Prostate gland (tissue), 2 donors: ENCODE measurements at regions not wholly inside any gene's neighbourhood (a gene's known extent, or its start where the extent isn't known, plus 50 kb on each side); places are given as distances from the start of the nearest gene placed in this dataset.
"Not testable (repeated sequence)": the region's sequence is repeated elsewhere in the genome, so short reads cannot be mapped to it uniquely, and the experiment has no call there.

Experiments used
- DNase-seq: peaks from one replicate; pipeline ENCODE4 v3.0.0-alpha.2; 2019; ENCODE audit warnings: low spot score
- H3K27ac ChIP-seq, 2 donors: fragments of 200-600 bp; sonication (generic); 2 replicates each; pipeline ENCODE4 v1.5.1; 2017 to 2019
- H3K27me3 ChIP-seq: fragments of 200-600 bp; sonication (generic); replicated peaks from 2 replicates; pipeline ENCODE4 v1.5.1; 2019; ENCODE audit not compliant: insufficient read depth
- H3K36me3 ChIP-seq, 2 donors: fragments of 200-600 bp; sonication (generic); 1 replicate in 1 of 2; 2 replicates in 1 of 2; pipeline versions ENCODE4 v1.5.1 to v1.8.1; 2017 to 2019
- H3K4me1 ChIP-seq: fragments of 200-600 bp; sonication (generic); replicated peaks from 2 replicates; pipeline ENCODE4 v1.5.1; 2019
- H3K4me3 ChIP-seq, 2 donors: fragments of 200-600 bp; sonication (generic); 2 replicates each; pipeline ENCODE4 v1.5.1; 2017 to 2019
- H3K9me3 ChIP-seq: fragments of 200-600 bp; sonication (generic); 2 replicates; pipeline ENCODE4 v1.5.1; 2017
- POLR2A ChIP-seq: fragments of 450-650 bp; IDR thresholded peaks from one replicate; pipeline ENCODE4 v1.6.1; 2016; ENCODE audit warnings: antibody characterized with exemption, mild to moderate bottlenecking
- POLR2AphosphoS5 ChIP-seq: sonication (generic); formaldehyde crosslinking; IDR thresholded peaks from one replicate; pipeline ENCODE4 v1.6.1; 2017; ENCODE audit warnings: antibody characterized with exemption
- WGBS: methylation state at CpG from one replicate; pipeline ENCODE4 v1.1.5; 2018; 5-methylcytosine and 5-hydroxymethylcytosine counted together
- intact Hi-C: fragments of 100-400 bp; cut with DNase I; formaldehyde crosslinking; loops from one replicate; pipeline ENCODE4 v1.14.2; 2022
- TF ChIP-seq, protein P1 (sequence below), 4 experiments: fragments of 200-600 bp in 2 of 4; fragments of 450-650 bp in 2 of 4; sonication (generic) in 2 of 4; IDR thresholded peaks; 1 replicate in 3 of 4; 2 replicates in 1 of 4; pipeline ENCODE4 v1.5.1; 2016 to 2019; ENCODE audit warnings: antibody characterized with exemption in 4 of 4, mild to moderate bottlenecking in 2 of 4, moderate library complexity in 2 of 4

DNA sequence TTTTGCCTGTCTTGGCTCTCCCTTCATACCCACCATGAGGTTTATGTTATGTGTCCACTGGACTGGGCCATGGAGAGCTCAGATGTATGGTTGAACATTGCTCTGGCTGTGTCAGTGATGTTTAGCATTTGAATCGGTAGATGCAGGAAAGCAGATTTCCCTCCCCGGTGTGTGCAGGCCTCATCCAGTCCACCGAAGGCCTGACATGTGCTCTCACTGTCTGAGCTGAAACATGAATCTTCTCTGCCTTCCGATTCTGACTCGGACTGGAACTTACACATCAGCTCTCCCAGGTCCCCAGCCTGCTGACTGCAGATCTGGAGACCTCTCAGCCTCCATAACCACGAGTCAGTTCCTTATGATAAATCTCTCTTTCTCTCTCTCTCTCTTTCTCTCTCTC lies 72.4 kb upstream of the SLC66A3 start:
- DNase-seq = no peak
- no peaks in the 10 kb centered on the region for H3K4me1 ChIP-seq
- H3K36me3 ChIP-seq = no peaks in the 10 kb centered on the region
- intact Hi-C loops = no loop called here
- no peaks in the 10 kb centered on the region for H3K27me3 ChIP-seq
- TF ChIP-seq, protein P1, sequence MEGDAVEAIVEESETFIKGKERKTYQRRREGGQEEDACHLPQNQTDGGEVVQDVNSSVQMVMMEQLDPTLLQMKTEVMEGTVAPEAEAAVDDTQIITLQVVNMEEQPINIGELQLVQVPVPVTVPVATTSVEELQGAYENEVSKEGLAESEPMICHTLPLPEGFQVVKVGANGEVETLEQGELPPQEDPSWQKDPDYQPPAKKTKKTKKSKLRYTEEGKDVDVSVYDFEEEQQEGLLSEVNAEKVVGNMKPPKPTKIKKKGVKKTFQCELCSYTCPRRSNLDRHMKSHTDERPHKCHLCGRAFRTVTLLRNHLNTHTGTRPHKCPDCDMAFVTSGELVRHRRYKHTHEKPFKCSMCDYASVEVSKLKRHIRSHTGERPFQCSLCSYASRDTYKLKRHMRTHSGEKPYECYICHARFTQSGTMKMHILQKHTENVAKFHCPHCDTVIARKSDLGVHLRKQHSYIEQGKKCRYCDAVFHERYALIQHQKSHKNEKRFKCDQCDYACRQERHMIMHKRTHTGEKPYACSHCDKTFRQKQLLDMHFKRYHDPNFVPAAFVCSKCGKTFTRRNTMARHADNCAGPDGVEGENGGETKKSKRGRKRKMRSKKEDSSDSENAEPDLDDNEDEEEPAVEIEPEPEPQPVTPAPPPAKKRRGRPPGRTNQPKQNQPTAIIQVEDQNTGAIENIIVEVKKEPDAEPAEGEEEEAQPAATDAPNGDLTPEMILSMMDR (IDR thresholded peaks at IDR 0.05) = no peak
- TF ChIP-seq POLR2AphosphoS5 (no peak), POLR2A (no peak)
- H3K27ac ChIP-seq = no peak overlapping the region
- no peak overlapping the region for H3K4me3 ChIP-seq
- H3K9me3 ChIP-seq = no peaks in the 10 kb centered on the region
- WGBS = 93% methylated on average over 6 of the region's 6 CpGs

DNA sequence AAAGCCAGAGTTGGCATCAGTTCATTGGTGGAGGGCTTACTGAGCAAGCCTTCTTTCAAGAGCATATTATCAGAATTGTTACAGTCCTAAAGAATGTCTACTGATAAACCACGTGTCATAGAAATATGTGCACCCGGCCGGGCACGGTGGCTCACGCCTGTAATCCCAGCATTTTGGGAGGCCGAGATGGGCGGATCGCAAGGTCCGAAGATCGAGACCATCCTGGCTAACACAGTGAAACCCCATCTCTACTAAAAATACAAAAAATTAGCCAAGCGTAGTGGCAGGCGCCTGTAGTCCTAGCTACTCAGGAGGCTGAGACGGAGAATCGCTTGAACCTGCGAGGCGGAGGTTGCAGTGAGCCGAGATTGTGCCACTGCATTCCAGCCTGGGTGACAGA lies 66.4 kb upstream of the SLC66A3 start:
- H3K36me3 ChIP-seq, H3K27ac ChIP-seq, H3K27me3 ChIP-seq, H3K9me3 ChIP-seq, intact Hi-C loops, H3K4me3 ChIP-seq, DNase-seq, H3K4me1 ChIP-seq: not testable (repeated sequence)
- WGBS = 92% methylated on average over 17 of the region's 17 CpGs

DNA sequence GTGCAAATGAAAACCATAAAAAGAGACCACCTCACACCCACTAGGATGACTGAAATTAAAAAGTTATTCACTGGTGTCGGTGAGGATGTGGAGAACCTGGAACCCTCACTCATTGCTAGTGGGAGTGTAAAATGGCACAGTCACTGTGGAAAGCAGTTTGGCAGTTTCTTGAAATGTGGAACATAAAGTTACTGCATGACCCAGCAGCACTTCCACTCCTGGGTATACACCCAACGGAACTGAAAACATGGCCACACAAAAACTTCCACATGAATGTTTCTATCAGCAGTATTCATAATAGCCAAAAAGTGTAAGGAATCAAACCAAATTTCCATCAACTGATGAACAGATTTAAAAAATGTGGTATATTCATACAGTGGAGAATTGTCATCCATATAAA lies 65.1 kb upstream of the SLC66A3 start:
- Histone ChIP-seq H3K27me3 (no peaks in the 10 kb centered on the region), H3K36me3 (no peaks in the 10 kb centered on the region)
- no peak for DNase-seq

DNA sequence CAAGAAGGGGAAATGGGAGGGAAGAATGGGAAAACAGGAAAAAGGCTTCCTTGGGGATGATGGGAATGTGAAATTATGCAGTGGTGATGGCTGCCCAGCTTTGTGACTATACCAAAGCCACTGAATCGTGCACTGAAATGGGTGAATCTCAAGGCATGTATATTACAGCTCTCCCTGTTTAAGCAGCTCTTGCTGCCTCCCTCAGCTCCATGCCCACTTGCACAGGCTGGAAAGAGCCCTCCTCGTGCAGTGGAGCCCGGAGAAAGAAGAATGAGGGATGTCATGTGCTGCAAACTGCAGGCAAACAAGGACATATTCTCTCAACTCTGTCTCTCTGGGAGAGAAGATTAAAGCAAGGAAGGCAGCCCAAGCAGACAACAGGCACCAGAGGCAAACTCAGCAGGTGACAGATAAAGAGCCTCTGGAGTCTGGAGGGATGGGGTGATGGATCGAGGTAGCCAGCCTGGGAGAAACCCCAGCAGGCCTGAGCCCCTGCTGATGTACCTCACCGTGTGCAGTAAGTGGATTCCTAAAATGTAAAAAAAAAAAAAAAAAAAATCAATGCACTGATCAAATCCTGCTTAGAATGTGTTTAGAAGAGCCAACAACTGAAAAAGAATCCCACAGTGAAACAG lies 62.4 kb upstream of the SLC66A3 start:
- WGBS = 61% methylated on average over 5 of the region's 5 CpGs
- Histone ChIP-seq H3K36me3 (no peaks in the 10 kb centered on the region), H3K27me3 (no peaks in the 10 kb centered on the region), H3K4me1 (no peaks in the 10 kb centered on the region), H3K9me3 (no peaks in the 10 kb centered on the region), H3K4me3 (no peak overlapping the region), H3K27ac (no peak overlapping the region)
- no peak for TF ChIP-seq POLR2AphosphoS5
- TF ChIP-seq POLR2A = no peak
- TF ChIP-seq, protein P1 (IDR thresholded peaks at IDR 0.05) = no peak
- no peak for DNase-seq
- intact Hi-C loops = no loop called here

More for the DNA sequence above, 65.1 kb upstream of the SLC66A3 start:
- no peaks in the 10 kb centered on the region for H3K4me1 ChIP-seq
- no peaks in the 10 kb centered on the region for H3K9me3 ChIP-seq
- TF ChIP-seq POLR2A (no peak), POLR2AphosphoS5 (no peak)
- TF ChIP-seq, protein P1 (IDR thresholded peaks at IDR 0.05) = no peak
- H3K4me3 ChIP-seq = no peak overlapping the region
- intact Hi-C loops = no loop called here
- WGBS = 87% methylated on average over 2 of the region's 2 CpGs
- no peak overlapping the region for H3K27ac ChIP-seq

DNA sequence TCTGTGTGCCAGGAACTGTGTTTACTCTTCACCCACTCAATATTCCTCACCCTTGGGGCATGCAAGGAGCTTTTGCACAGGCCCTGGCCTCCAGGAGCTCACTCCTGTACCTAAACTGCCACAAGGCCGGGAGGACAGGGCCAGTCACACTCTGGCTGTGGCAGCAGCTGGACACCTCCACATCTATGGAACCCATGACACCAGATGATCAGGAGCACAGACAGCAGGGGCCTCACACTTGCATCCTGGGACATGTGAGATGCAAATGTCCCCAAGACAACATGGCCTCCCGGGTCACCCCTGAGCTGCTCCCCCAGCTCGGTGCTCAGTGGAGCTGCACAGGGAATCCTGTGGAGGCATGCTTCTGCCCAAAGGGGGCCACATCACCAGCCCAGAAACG lies 61.8 kb upstream of the SLC66A3 start:
- Histone ChIP-seq H3K27ac (no peak overlapping the region), H3K4me1 (no peaks in the 10 kb centered on the region), H3K9me3 (no peaks in the 10 kb centered on the region), H3K27me3 (no peaks in the 10 kb centered on the region), H3K4me3 (no peak overlapping the region), H3K36me3 (no peaks in the 10 kb centered on the region)
- DNase-seq = no peak
- TF ChIP-seq, protein P1 (IDR thresholded peaks at IDR 0.05) = no peak
- TF ChIP-seq POLR2AphosphoS5 = no peak
- no peak for TF ChIP-seq POLR2A
- 74% methylated on average over 4 of the region's 4 CpGs for WGBS
- intact Hi-C loops = no loop called here
